HepG2 (cell line): ENCODE measurements at regions not wholly inside any gene's neighbourhood (a gene's known extent, or its start where the extent isn't known, plus 50 kb on each side); places are given as distances from the start of the nearest gene placed in this dataset.
"Not testable (repeated sequence)": the region's sequence is repeated elsewhere in the genome, so short reads cannot be mapped to it uniquely, and the experiment has no call there.

ENCODE experiments used
- ATAC-seq: fragments of 200-7000 bp; cut with Tn5 transposase; 3 replicates; pipeline ENCODE4 v1.9.1; 2020; ENCODE audit warnings: mild to moderate bottlenecking, moderate library complexity
- BruUV-seq: library from RNA; stranded (reverse); fragments of 400-500 nt; replicated peaks from 2 replicates; lab custom pipeline; 2021; lab: Mats Ljungman, UMichigan
- CTCF ChIA-PET: fragments of 300-600 bp; formaldehyde crosslinking; extraction: SDS; loops from one replicate; lab custom pipeline; 2021; ENCODE audit warnings: low total read pairs, inconsistent platforms, low intra/inter-chr PET ratio; lab: Yijun Ruan, JAX
- POLR2A ChIA-PET: fragments of 350-600 bp; sonication (Branson Sonifier 250); formaldehyde crosslinking; loops from one replicate; lab custom pipeline; 2020; ENCODE audit warnings: antibody characterized with exemption, inconsistent platforms; lab: Yijun Ruan, JAX
- DNase-seq: peaks from one replicate; pipeline ENCODE4 v3.0.0-alpha.2; 2015; ENCODE audit warnings: low spot score
- FAIRE-seq: peaks from 3 replicates; lab custom pipeline; 2011; peaks lifted over from hg19 to GRCh38; lab: Jason Lieb, UNC
- H2AFZ ChIP-seq: one replicate; pipeline ENCODE4 v1.6.1; 2011; ENCODE audit warnings: low read length, inconsistent platforms
- H3K27ac ChIP-seq: fragments of 300-600 bp; 3 replicates; pipeline ENCODE4 v1.8.0; 2011; ENCODE audit warnings: mixed run types, mild to moderate bottlenecking, mixed read lengths, low read length, inconsistent platforms; ENCODE audit not compliant: insufficient read depth; ENCODE audit errors: extremely low read length
- H3K27me3 ChIP-seq, 2 experiments: fragments of 200-600 bp in 1 of 2; 2 replicates in 1 of 2; 3 replicates in 1 of 2; pipeline versions ENCODE4 v1.6.0 to v1.8.0; 2011; ENCODE audit warnings: low read length in 2 of 2, mild to moderate bottlenecking in 2 of 2, moderate library complexity in 2 of 2, inconsistent platforms in 1 of 2; ENCODE audit not compliant: insufficient read depth in 2 of 2, control insufficient read depth in 1 of 2
- H3K36me3 ChIP-seq, 2 experiments: fragments of 200-600 bp in 1 of 2; replicated peaks in 1 of 2; 2 replicates in 1 of 2; 3 replicates in 1 of 2; pipeline versions ENCODE4 v1.5.1 to v1.8.0; 2011; ENCODE audit warnings: low read length in 2 of 2, inconsistent platforms in 1 of 2; ENCODE audit not compliant: insufficient read depth in 2 of 2, control insufficient read depth in 1 of 2
- H3K4me1 ChIP-seq: 2 replicates; pipeline ENCODE4 v1.5.1; 2012; ENCODE audit warnings: low read length, inconsistent platforms; ENCODE audit not compliant: insufficient read depth
- H3K4me2 ChIP-seq: 2 replicates; pipeline ENCODE4 v1.6.0; 2011; ENCODE audit warnings: low read depth, low read length, inconsistent platforms
- H3K4me3 ChIP-seq, 3 experiments: fragments of 200-600 bp in 1 of 3; sonication (generic), shearing (Covaris generic) in 1 of 3; replicated peaks in 1 of 3; 2 replicates each; pipeline ENCODE4 v1.5.1; 2011 to 2016; ENCODE audit warnings: low read length in 3 of 3, inconsistent platforms in 2 of 3, low read depth in 2 of 3, mild to moderate bottlenecking in 2 of 3, control low read depth in 1 of 3, mixed read lengths in 1 of 3; ENCODE audit not compliant: insufficient read depth in 1 of 3
- H3K79me2 ChIP-seq: one replicate; pipeline ENCODE4 v1.6.1; 2011; ENCODE audit warnings: low read length, inconsistent platforms; ENCODE audit not compliant: insufficient read depth
- H3K9ac ChIP-seq: 2 replicates; pipeline ENCODE4 v1.6.0; 2011; ENCODE audit warnings: mild to moderate bottlenecking, low read depth, low read length, inconsistent platforms; ENCODE audit not compliant: insufficient read depth
- H3K9me3 ChIP-seq: 2 replicates; pipeline ENCODE4 v1.5.1; 2012; ENCODE audit warnings: mild to moderate bottlenecking, low read length
- H4K20me1 ChIP-seq: 2 replicates; pipeline ENCODE4 v1.6.0; 2011; ENCODE audit warnings: inconsistent platforms, mild to moderate bottlenecking, low read length, moderate library complexity; ENCODE audit not compliant: insufficient read depth
- ATAD3A ChIP-seq: sonication (generic); formaldehyde crosslinking; IDR thresholded peaks from 2 replicates; pipeline ENCODE4 v1.4.0; 2020; ENCODE audit warnings: missing genetic modification reagents
- BCL6 ChIP-seq: IDR thresholded peaks from 2 replicates; pipeline ENCODE4 v1.6.1; 2016; ENCODE audit warnings: missing genetic modification reagents, missing compliant biosample characterization
- GATAD2A ChIP-seq: IDR thresholded peaks from 2 replicates; pipeline ENCODE4 v1.6.1; 2016
- TFAP4 ChIP-seq: sonication (generic); IDR thresholded peaks from 2 replicates; pipeline ENCODE4 v1.6.1; 2016; ENCODE audit warnings: low read depth, borderline replicate concordance
- ZNF512 ChIP-seq: sonication (generic); formaldehyde crosslinking; IDR thresholded peaks from 2 replicates; pipeline ENCODE4 v1.4.0; 2020; ENCODE audit warnings: mild to moderate bottlenecking, missing genetic modification reagents
- ZNF687 ChIP-seq: sonication (generic); formaldehyde crosslinking; IDR thresholded peaks from 2 replicates; pipeline ENCODE4 v1.5.1; 2020; ENCODE audit warnings: mild to moderate bottlenecking, missing genetic modification reagents, moderate library complexity
- ZNF800 ChIP-seq: sonication (generic); formaldehyde crosslinking; IDR thresholded peaks from 2 replicates; pipeline ENCODE4 v1.4.0; 2020; ENCODE audit warnings: missing genetic modification reagents
- WGBS: methylation state at CpG from one replicate; pipeline ENCODE4 v1.1.6; 2017; ENCODE audit warnings: low lambda C conversion rate; 5-methylcytosine and 5-hydroxymethylcytosine counted together
- in situ Hi-C: cut with HindIII; loops from 2 replicates; pipeline ENCODE4 v1.10.0; 2017; ENCODE audit warnings: low pct_unique_long_range_greater_than_20kb; ENCODE audit not compliant: extremely low pct_ligation_motif_present
- intact Hi-C: fragments of 100-400 bp; cut with micrococcal nuclease; formaldehyde crosslinking; loops from one replicate; pipeline ENCODE4 v1.10.0; 2022; ENCODE audit not compliant: unreplicated experiment

- no peak for TF ChIP-seq TFAP4
- TF ChIP-seq ZNF800 (CRISPR knock-in tag) = no peak
- no peak for TF ChIP-seq ATAD3A (CRISPR knock-in tag)
- TF ChIP-seq ZNF512 (CRISPR knock-in tag) = no peak
- no peak for TF ChIP-seq BCL6
- no peak for TF ChIP-seq ZNF687
- no peak for TF ChIP-seq GATAD2A
- TF ChIP-seq, all 625 proteins: peak for 0
Observed at GRCh38 chr2:139674577-139674976, 894.4 kb upstream of the NXPH2 start (continued).

GRCh38 chr2:139673447-139673846 is 893.3 kb upstream of the NXPH2 start:
- in situ Hi-C loops, POLR2A ChIA-PET, H3K27ac ChIP-seq, DNase-seq, H3K9me3 ChIP-seq, H3K79me2 ChIP-seq, intact Hi-C loops, H3K4me3 ChIP-seq, H2AFZ ChIP-seq, H4K20me1 ChIP-seq, H3K4me1 ChIP-seq, H3K4me2 ChIP-seq, H3K9ac ChIP-seq, ATAC-seq, FAIRE-seq, BruUV-seq, H3K36me3 ChIP-seq, CTCF ChIA-PET, H3K27me3 ChIP-seq: not testable (repeated sequence)
- WGBS = 37% methylated on average over 4 of the region's 4 CpGs
